MCF 10A (cell line): ENCODE measurements at regions not wholly inside any gene's neighbourhood (a gene's known extent, or its start where the extent isn't known, plus 50 kb on each side); places are given as distances from the start of the nearest gene placed in this dataset.

Source experiments
- BruUV-seq: library from RNA; stranded (reverse); fragments of 400-500 nt; replicated peaks from 2 replicates; lab custom pipeline; 2021; lab: Mats Ljungman, UMichigan
- CTCF ChIA-PET: fragments of 300-600 bp; sonication (Branson Sonifier 250); formaldehyde crosslinking; extraction: SDS; loops from one replicate; lab custom pipeline; 2021; ENCODE audit warnings: antibody characterized with exemption, inconsistent platforms; lab: Yijun Ruan, JAX
- POLR2A ChIA-PET: fragments of 300-600, 350-650 bp; sonication (Branson Sonifier 250); formaldehyde crosslinking; extraction: SDS; loops from one replicate; lab custom pipeline; 2020; ENCODE audit warnings: antibody characterized with exemption, inconsistent platforms; lab: Yijun Ruan, JAX
- DNase-seq: peaks from one replicate; pipeline ENCODE4 v3.0.0-alpha.2; 2018; ENCODE audit not compliant: unreplicated experiment
- H3K27ac Mint-ChIP-seq: one replicate; pipeline ENCODE4 v1.8.0; 2022; ENCODE audit warnings: mild to moderate bottlenecking, low read depth, mixed read lengths; ENCODE audit not compliant: unreplicated experiment
- H3K27me3 Mint-ChIP-seq: one replicate; pipeline ENCODE4 v1.8.0; 2022; ENCODE audit warnings: mixed read lengths; ENCODE audit not compliant: insufficient read depth, unreplicated experiment
- H3K36me3 Mint-ChIP-seq: one replicate; pipeline ENCODE4 v1.8.0; 2022; ENCODE audit warnings: mild to moderate bottlenecking, moderate library complexity, mixed read lengths; ENCODE audit not compliant: insufficient read depth, unreplicated experiment
- H3K4me1 Mint-ChIP-seq: one replicate; pipeline ENCODE4 v1.8.0; 2022; ENCODE audit warnings: mixed read lengths; ENCODE audit not compliant: insufficient read depth, unreplicated experiment
- H3K4me3 Mint-ChIP-seq: one replicate; pipeline ENCODE4 v1.8.0; 2022; ENCODE audit warnings: mild to moderate bottlenecking, moderate library complexity, mixed read lengths; ENCODE audit not compliant: unreplicated experiment
- H3K9me3 Mint-ChIP-seq: one replicate; pipeline ENCODE4 v1.8.0; 2022; ENCODE audit warnings: mixed read lengths; ENCODE audit not compliant: unreplicated experiment
- CTCF ChIP-seq: fragments of 200-600 bp; IDR thresholded peaks from one replicate; pipeline ENCODE4 v1.8.0; 2022; ENCODE audit warnings: antibody characterized with exemption, mild to moderate bottlenecking; ENCODE audit not compliant: unreplicated experiment
- intact Hi-C: fragments of 100-400 bp; cut with micrococcal nuclease; formaldehyde crosslinking; loops from 2 replicates; pipeline ENCODE4 v1.14.1; 2022

GRCh38 chr4:129474698-129475097, 378.7 kb downstream of the C4orf33 start:
- CTCF ChIA-PET, result interaction anchor here (0.5 kb wide), 1 partner anchor 327 kb away, joined by 3 read pairs; no protein-coding TSS in a partner anchor

GRCh38 chr4:129481107-129481506, 385.2 kb downstream of the C4orf33 start:
- Mint-ChIP-seq H3K9me3 (no peaks in the 10 kb centered on the region), H3K27me3 (no peaks in the 10 kb centered on the region), H3K4me1 (no peaks in the 10 kb centered on the region), H3K27ac (no peak overlapping the region), H3K4me3 (no peak overlapping the region), H3K36me3 (no peaks in the 10 kb centered on the region)
- DNase-seq, result no peak
- ChIA-PET POLR2A (no interaction called here), CTCF (interaction anchor here (0.8 kb wide), 1 partner anchor 44 kb away, joined by 4 read pairs; no protein-coding TSS in a partner anchor)
- intact Hi-C loops, result no loop called here
- no TSS peak for BruUV-seq
- TF ChIP-seq CTCF, result no peak

More at GRCh38 chr4:129474698-129475097, 378.7 kb downstream of the C4orf33 start:
- TF ChIP-seq CTCF, result no peak
- Mint-ChIP-seq H3K36me3 (no peaks in the 10 kb centered on the region), H3K27ac (no peak overlapping the region), H3K9me3 (peaks cover 7% of the 10 kb centered on the region), H3K4me1 (no peaks in the 10 kb centered on the region), H3K4me3 (no peak overlapping the region), H3K27me3 (no peaks in the 10 kb centered on the region)
- BruUV-seq, result no TSS peak
- intact Hi-C loops, result no loop called here
- POLR2A ChIA-PET, result no interaction called here
- no peak for DNase-seq

GRCh38 chr4:129488427-129488826, 392.5 kb downstream of the C4orf33 start:
- intact Hi-C loops, result no loop called here

GRCh38 chr4:129490516-129490915, 394.6 kb downstream of the C4orf33 start:
- no peaks in the 10 kb centered on the region for H3K36me3 Mint-ChIP-seq
- ChIA-PET POLR2A (no interaction called here), CTCF (no interaction called here)
- intact Hi-C loops, result no loop called here
- no peak overlapping the region for H3K27ac Mint-ChIP-seq
- DNase-seq, result no peak
- H3K4me1 Mint-ChIP-seq, result no peaks in the 10 kb centered on the region
- H3K27me3 Mint-ChIP-seq, result no peaks in the 10 kb centered on the region
- TF ChIP-seq CTCF, result no peak
- H3K9me3 Mint-ChIP-seq, result no peaks in the 10 kb centered on the region
- H3K4me3 Mint-ChIP-seq, result no peak overlapping the region
- BruUV-seq, result no TSS peak

More at GRCh38 chr4:129488427-129488826, 392.5 kb downstream of the C4orf33 start:
- TF ChIP-seq CTCF, result no peak
- no peaks in the 10 kb centered on the region for H3K27me3 Mint-ChIP-seq
- no peak for DNase-seq
- no peaks in the 10 kb centered on the region for H3K9me3 Mint-ChIP-seq
- BruUV-seq, result no TSS peak
- no peak overlapping the region for H3K4me3 Mint-ChIP-seq
- CTCF ChIA-PET, result no interaction called here
- POLR2A ChIA-PET, result no interaction called here
- H3K4me1 Mint-ChIP-seq, result no peaks in the 10 kb centered on the region
- no peaks in the 10 kb centered on the region for H3K36me3 Mint-ChIP-seq
- H3K27ac Mint-ChIP-seq, result no peak overlapping the region
